GM12873 (cell line): ENCODE measurements at regions not wholly inside any gene's neighbourhood (a gene's known extent, or its start where the extent isn't known, plus 50 kb on each side); places are given as distances from the start of the nearest gene placed in this dataset.

ENCODE experiments used
- CTCF ChIP-seq: IDR thresholded peaks from 2 replicates; pipeline ENCODE4 v1.5.1; 2012; ENCODE audit warnings: low read depth, mild to moderate bottlenecking, moderate library complexity, low read length, control low read depth; ENCODE audit not compliant: insufficient read depth; ENCODE audit errors: missing control alignments

- TF ChIP-seq CTCF, result no peak
Measured at GRCh38 chr2:136361521-136361920, 243.6 kb upstream of the CXCR4 start.

- no peak for TF ChIP-seq CTCF
Measured at GRCh38 chr2:136360790-136361189, 242.8 kb upstream of the CXCR4 start.

- no peak for TF ChIP-seq CTCF
Measured at GRCh38 chr2:136359121-136359965, 241.4 kb upstream of the CXCR4 start.

- no peak for TF ChIP-seq CTCF
Measured at GRCh38 chr2:136358576-136358975, 240.6 kb upstream of the CXCR4 start.

- TF ChIP-seq CTCF, result no peak
Measured at GRCh38 chr2:136357007-136357380, 239.0 kb upstream of the CXCR4 start.

GRCh38 chr2:136356125-136357006, 238.4 kb upstream of the CXCR4 start:
- TF ChIP-seq CTCF, result no peak

- no peak for TF ChIP-seq CTCF
Measured at GRCh38 chr2:136351684-136352083, 233.7 kb upstream of the CXCR4 start.
